ENCODE measurements at regions not wholly inside any gene's neighbourhood (a gene's known extent, or its start where the extent isn't known, plus 50 kb on each side); places are given as distances from the start of the nearest gene placed in this dataset.

- Histone ChIP-seq H3K27ac (no peak overlapping the region), H3K36me3 (no peaks in the 10 kb centered on the region), H3K4me1 (replicated peaks) (no peaks in the 10 kb centered on the region), H3K4me3 (no peak overlapping the region), H3K9me3 (no peaks in the 10 kb centered on the region), H3K27me3 (replicated peaks; ENCODE audit: insufficient read depth) (no peaks in the 10 kb centered on the region)
- DNase-seq (ENCODE audit: low spot score) = no peak
- no peak for TF ChIP-seq POLR2A (IDR thresholded peaks at IDR 0.05)
- no peak for TF ChIP-seq POLR2AphosphoS5 (IDR thresholded peaks at IDR 0.05)
- no peak for TF ChIP-seq CTCF (IDR thresholded peaks at IDR 0.05)
- WGBS = 88% methylated on average over 1 of the region's 1 CpG
- intact Hi-C loops (cut with DNase I) = no loop called here
Measured at GRCh38 chr6:12229332-12229731, 60.8 kb upstream of the EDN1 start.

- 95% methylated on average over 6 of the region's 6 CpGs for WGBS
- Histone ChIP-seq H3K27ac (no peak overlapping the region), H3K27me3 (replicated peaks; ENCODE audit: insufficient read depth) (no peaks in the 10 kb centered on the region), H3K36me3 (no peaks in the 10 kb centered on the region), H3K4me1 (replicated peaks) (no peaks in the 10 kb centered on the region), H3K9me3 (no peaks in the 10 kb centered on the region), H3K4me3 (no peak overlapping the region)
- no peak for DNase-seq (ENCODE audit: low spot score)
- intact Hi-C loops (cut with DNase I) = loop anchor here (5.0 to 10.0 kb wide), 2 partner anchors 526 to 648 kb away; no protein-coding TSS in a partner anchor
- TF ChIP-seq POLR2A (IDR thresholded peaks at IDR 0.05) (no peak), POLR2AphosphoS5 (IDR thresholded peaks at IDR 0.05) (no peak), CTCF (IDR thresholded peaks at IDR 0.05) (no peak)
Measured at GRCh38 chr6:12230523-12230922, 59.6 kb upstream of the EDN1 start.

GRCh38 chr6:12232339-12232738, 57.8 kb upstream of the EDN1 start:
- no peak for DNase-seq (ENCODE audit: low spot score)
- no peaks in the 10 kb centered on the region for H3K9me3 ChIP-seq
- H3K27ac ChIP-seq = no peak overlapping the region
- no peaks in the 10 kb centered on the region for H3K4me1 ChIP-seq (replicated peaks)
- 77% methylated on average over 3 of the region's 3 CpGs for WGBS
- H3K27me3 ChIP-seq (replicated peaks; ENCODE audit: insufficient read depth) = no peaks in the 10 kb centered on the region
- no peak overlapping the region for H3K4me3 ChIP-seq
- intact Hi-C loops (cut with DNase I) = loop anchor here (5.0 to 10.0 kb wide), 2 partner anchors 528 to 650 kb away; no protein-coding TSS in a partner anchor
- no peaks in the 10 kb centered on the region for H3K36me3 ChIP-seq
- TF ChIP-seq POLR2AphosphoS5 (IDR thresholded peaks at IDR 0.05) (no peak), POLR2A (IDR thresholded peaks at IDR 0.05) (no peak), CTCF (IDR thresholded peaks at IDR 0.05) (no peak)

GRCh38 chr6:12232821-12233220, 57.3 kb upstream of the EDN1 start:
- no peaks in the 10 kb centered on the region for H3K27me3 ChIP-seq (replicated peaks; ENCODE audit: insufficient read depth)
- intact Hi-C loops (cut with DNase I) = loop anchor here (5.0 to 10.0 kb wide), 2 partner anchors 528 to 651 kb away; no protein-coding TSS in a partner anchor
- no peak overlapping the region for H3K4me3 ChIP-seq
- H3K4me1 ChIP-seq (replicated peaks) = no peaks in the 10 kb centered on the region
- 72% methylated on average over 1 of the region's 1 CpG for WGBS
- no peak for DNase-seq (ENCODE audit: low spot score)
- no peaks in the 10 kb centered on the region for H3K9me3 ChIP-seq
- no peaks in the 10 kb centered on the region for H3K36me3 ChIP-seq
- H3K27ac ChIP-seq = no peak overlapping the region
- TF ChIP-seq POLR2A (IDR thresholded peaks at IDR 0.05) (no peak), CTCF (IDR thresholded peaks at IDR 0.05) (no peak), POLR2AphosphoS5 (IDR thresholded peaks at IDR 0.05) (no peak)

Measured in prostate gland (tissue), 2 donors.